ENCODE measurements at regions not wholly inside any gene's neighbourhood (a gene's known extent, or its start where the extent isn't known, plus 50 kb on each side); places are given as distances from the start of the nearest gene placed in this dataset.
"Not testable (repeated sequence)": the region's sequence is repeated elsewhere in the genome, so short reads cannot be mapped to it uniquely, and the experiment has no call there.

DNA sequence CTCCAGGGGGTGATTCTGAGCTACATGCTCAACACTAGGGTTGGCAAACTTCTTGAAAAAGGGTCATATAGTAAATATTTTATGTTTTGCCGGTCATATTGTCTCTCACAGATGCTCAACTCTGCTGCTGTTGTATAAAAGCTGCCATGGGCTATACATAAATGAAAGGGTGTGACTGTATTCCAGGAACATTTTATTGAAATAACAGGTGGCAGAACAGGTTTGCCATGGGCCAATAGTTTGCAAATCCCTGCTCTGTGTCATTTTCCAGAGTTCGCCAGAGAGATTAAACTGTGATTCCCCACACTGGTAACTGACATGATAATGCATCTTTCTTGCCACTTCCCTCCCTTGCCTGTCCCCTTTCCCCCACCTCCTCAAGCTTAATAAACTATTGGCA is 144.1 kb downstream of the NPIPA8 start:
- CTCF ChIA-PET; DNase-seq; H3K36me3 Mint-ChIP-seq (ENCODE audit: low read depth); H3K4me1 Mint-ChIP-seq (ENCODE audit: low read depth); H3K27me3 Mint-ChIP-seq (ENCODE audit: low read depth); H3K9me3 Mint-ChIP-seq; H3K4me3 Mint-ChIP-seq; intact Hi-C loops (cut with micrococcal nuclease); H3K27ac Mint-ChIP-seq: not testable (repeated sequence)

DNA sequence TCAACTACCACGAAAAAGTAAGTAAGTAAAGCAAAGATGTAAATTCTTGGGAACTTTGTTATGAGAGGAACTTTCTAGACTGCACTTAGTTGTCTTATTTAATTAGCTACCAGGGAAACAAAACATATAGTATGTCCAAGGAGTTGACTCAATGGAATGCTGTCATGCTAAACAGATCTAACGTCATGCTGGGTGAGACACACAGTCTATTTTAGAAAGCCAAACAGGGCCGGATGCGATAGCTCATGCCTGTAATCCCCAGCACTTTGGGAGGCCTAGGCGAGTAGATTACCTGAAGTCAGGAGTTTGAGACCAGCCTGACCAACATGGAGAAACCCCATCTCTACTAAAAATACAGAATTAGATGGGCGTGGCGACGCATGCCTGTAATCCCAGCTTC is 146.4 kb downstream of the NPIPA8 start:
- H3K4me1 Mint-ChIP-seq (ENCODE audit: low read depth); H3K4me3 Mint-ChIP-seq; H3K27ac Mint-ChIP-seq; H3K9me3 Mint-ChIP-seq; H3K36me3 Mint-ChIP-seq (ENCODE audit: low read depth); H3K27me3 Mint-ChIP-seq (ENCODE audit: low read depth); CTCF ChIA-PET; DNase-seq; intact Hi-C loops (cut with micrococcal nuclease): not testable (repeated sequence)

GRCh38 chr16:18184755-18185154 is 151.8 kb downstream of the NPIPA8 start:
- H3K36me3 Mint-ChIP-seq (ENCODE audit: low read depth); H3K4me3 Mint-ChIP-seq; H3K4me1 Mint-ChIP-seq (ENCODE audit: low read depth); H3K27ac Mint-ChIP-seq; DNase-seq; H3K27me3 Mint-ChIP-seq (ENCODE audit: low read depth); CTCF ChIA-PET; H3K9me3 Mint-ChIP-seq; intact Hi-C loops (cut with micrococcal nuclease): not testable (repeated sequence)

DNA sequence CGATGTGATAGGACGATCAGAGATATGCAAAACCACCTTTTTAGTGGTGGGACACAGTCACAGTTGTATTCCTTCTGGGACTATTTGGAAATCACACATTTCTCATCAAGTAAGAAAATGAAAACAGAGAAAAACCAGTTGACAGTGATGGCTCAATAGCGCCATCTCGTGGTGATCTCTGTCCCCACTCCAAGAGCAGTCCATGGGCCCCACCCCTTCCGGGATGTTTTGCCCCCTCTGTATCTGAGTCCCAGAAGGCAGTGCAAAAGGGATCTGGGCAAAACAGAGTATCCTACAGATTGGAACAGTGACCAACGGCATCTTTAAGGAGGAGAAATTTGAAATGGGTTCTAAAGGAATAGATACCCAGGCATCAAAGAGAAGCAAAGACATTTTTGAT is 155.5 kb downstream of the NPIPA8 start:
- intact Hi-C loops (cut with micrococcal nuclease); DNase-seq; CTCF ChIA-PET; H3K27ac Mint-ChIP-seq; H3K9me3 Mint-ChIP-seq; H3K4me1 Mint-ChIP-seq (ENCODE audit: low read depth); H3K27me3 Mint-ChIP-seq (ENCODE audit: low read depth); H3K4me3 Mint-ChIP-seq; H3K36me3 Mint-ChIP-seq (ENCODE audit: low read depth): not testable (repeated sequence)

DNA sequence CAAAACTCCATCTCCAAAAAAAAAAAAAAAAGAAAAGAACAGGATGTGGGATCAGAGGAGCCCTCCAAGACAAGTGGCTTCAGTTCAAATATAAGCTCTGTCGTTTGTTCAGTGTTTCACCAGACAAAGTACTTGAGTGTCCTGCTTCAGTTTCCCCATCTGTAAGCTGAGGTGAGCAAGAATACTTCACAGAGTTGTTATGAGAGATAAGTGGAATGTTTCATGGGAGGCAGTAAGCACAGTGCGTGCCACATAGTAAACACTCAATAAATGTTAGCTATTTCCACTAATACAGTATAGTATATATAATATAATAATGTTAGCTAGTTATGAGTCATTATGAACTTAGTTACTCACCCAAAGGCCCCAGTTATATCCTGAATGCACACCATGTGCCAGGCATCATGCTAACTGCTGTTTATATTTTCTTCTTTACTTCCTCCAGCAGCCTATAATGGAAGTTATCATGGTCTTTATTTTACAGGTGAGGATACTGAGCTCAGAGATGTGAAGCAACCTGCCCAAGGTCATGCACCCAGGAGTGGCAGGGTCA is 162.5 kb downstream of the NPIPA8 start:
- H3K4me3 Mint-ChIP-seq, DNase-seq: not testable (repeated sequence)

GRCh38 chr16:18162293-18162692 is 174.2 kb downstream of the NPIPA8 start:
- CTCF ChIA-PET; H3K4me1 Mint-ChIP-seq (ENCODE audit: low read depth); DNase-seq; H3K9me3 Mint-ChIP-seq; intact Hi-C loops (cut with micrococcal nuclease); H3K27ac Mint-ChIP-seq; H3K4me3 Mint-ChIP-seq; H3K27me3 Mint-ChIP-seq (ENCODE audit: low read depth); H3K36me3 Mint-ChIP-seq (ENCODE audit: low read depth): not testable (repeated sequence)

More for the DNA sequence above, 162.5 kb downstream of the NPIPA8 start:
- H3K36me3 Mint-ChIP-seq (ENCODE audit: low read depth); H3K4me1 Mint-ChIP-seq (ENCODE audit: low read depth); H3K27ac Mint-ChIP-seq; intact Hi-C loops (cut with micrococcal nuclease); H3K27me3 Mint-ChIP-seq (ENCODE audit: low read depth); H3K9me3 Mint-ChIP-seq; CTCF ChIA-PET: not testable (repeated sequence)

GRCh38 chr16:18161224-18161623 is 175.3 kb downstream of the NPIPA8 start:
- CTCF ChIA-PET; DNase-seq; H3K4me3 Mint-ChIP-seq; intact Hi-C loops (cut with micrococcal nuclease); H3K9me3 Mint-ChIP-seq; H3K27ac Mint-ChIP-seq; H3K36me3 Mint-ChIP-seq (ENCODE audit: low read depth); H3K27me3 Mint-ChIP-seq (ENCODE audit: low read depth); H3K4me1 Mint-ChIP-seq (ENCODE audit: low read depth): not testable (repeated sequence)

DNA sequence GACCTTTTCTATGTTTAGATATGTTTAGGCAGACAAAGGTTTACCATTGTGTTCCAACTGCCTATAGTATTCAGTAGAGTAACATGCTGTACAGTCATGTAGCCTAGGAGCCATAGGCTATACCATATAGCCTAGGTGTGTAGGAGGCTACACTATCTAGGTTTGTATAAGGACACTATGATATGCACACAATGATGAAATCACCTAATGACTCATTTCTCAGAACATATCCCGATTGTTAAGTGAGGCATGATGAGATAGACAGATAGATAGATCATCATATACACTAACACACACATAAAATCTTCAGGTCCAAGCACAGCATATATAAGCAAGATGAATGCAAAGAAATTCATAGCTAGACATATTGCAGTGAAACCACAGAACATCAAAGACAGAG is 177.4 kb downstream of the NPIPA8 start:
- intact Hi-C loops (cut with micrococcal nuclease); H3K9me3 Mint-ChIP-seq; H3K27ac Mint-ChIP-seq; H3K36me3 Mint-ChIP-seq (ENCODE audit: low read depth); CTCF ChIA-PET; H3K4me3 Mint-ChIP-seq; DNase-seq; H3K4me1 Mint-ChIP-seq (ENCODE audit: low read depth); H3K27me3 Mint-ChIP-seq (ENCODE audit: low read depth): not testable (repeated sequence)

- H3K36me3 Mint-ChIP-seq (ENCODE audit: low read depth); H3K27ac Mint-ChIP-seq; CTCF ChIA-PET; H3K27me3 Mint-ChIP-seq (ENCODE audit: low read depth); H3K9me3 Mint-ChIP-seq; H3K4me3 Mint-ChIP-seq; H3K4me1 Mint-ChIP-seq (ENCODE audit: low read depth); intact Hi-C loops (cut with micrococcal nuclease); DNase-seq: not testable (repeated sequence)
Observed at GRCh38 chr16:18157854-18158253, 178.7 kb downstream of the NPIPA8 start.

- H3K27me3 Mint-ChIP-seq (ENCODE audit: low read depth); CTCF ChIA-PET: not testable (repeated sequence)
Observed at GRCh38 chr16:18152832-18153231, 183.7 kb downstream of the NPIPA8 start.

GRCh38 chr16:18148132-18148531 is 188.4 kb downstream of the NPIPA8 start:
- H3K27me3 Mint-ChIP-seq (ENCODE audit: low read depth); H3K27ac Mint-ChIP-seq; intact Hi-C loops (cut with micrococcal nuclease); CTCF ChIA-PET; H3K4me3 Mint-ChIP-seq; DNase-seq; H3K4me1 Mint-ChIP-seq (ENCODE audit: low read depth); H3K9me3 Mint-ChIP-seq; H3K36me3 Mint-ChIP-seq (ENCODE audit: low read depth): not testable (repeated sequence)

More at GRCh38 chr16:18152832-18153231, 183.7 kb downstream of the NPIPA8 start:
- H3K27ac Mint-ChIP-seq; H3K9me3 Mint-ChIP-seq; H3K4me1 Mint-ChIP-seq (ENCODE audit: low read depth); H3K36me3 Mint-ChIP-seq (ENCODE audit: low read depth); intact Hi-C loops (cut with micrococcal nuclease); H3K4me3 Mint-ChIP-seq; DNase-seq: not testable (repeated sequence)

DNA sequence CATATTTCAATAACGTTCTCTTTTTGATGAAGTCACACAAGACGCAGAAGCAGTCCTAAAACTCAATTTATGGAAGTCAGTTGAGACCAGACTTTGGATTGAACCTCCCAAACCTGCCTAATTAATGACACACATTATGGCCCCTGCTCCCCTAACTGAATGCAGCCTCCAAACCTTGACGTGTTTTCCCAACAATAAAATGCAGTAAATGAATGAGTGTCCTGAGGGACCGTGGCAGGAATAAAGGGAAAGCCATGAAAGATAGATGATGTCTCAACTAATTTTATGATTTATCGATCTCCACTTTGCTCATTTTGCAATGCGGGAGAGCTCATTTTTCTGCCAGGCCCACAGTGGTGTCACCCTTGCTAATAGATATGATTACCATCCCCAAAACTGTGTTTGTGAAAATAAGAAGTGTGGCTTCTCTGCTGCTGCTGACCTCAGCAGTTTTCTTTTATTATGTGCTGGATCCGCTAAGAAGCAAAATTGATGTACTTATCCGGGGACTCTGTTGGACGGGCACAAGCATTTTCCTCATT is 189.9 kb downstream of the NPIPA8 start:
- H3K27ac Mint-ChIP-seq; H3K27me3 Mint-ChIP-seq (ENCODE audit: low read depth); H3K4me1 Mint-ChIP-seq (ENCODE audit: low read depth); CTCF ChIA-PET; DNase-seq; intact Hi-C loops (cut with micrococcal nuclease); H3K4me3 Mint-ChIP-seq; H3K9me3 Mint-ChIP-seq; H3K36me3 Mint-ChIP-seq (ENCODE audit: low read depth): not testable (repeated sequence)

DNA sequence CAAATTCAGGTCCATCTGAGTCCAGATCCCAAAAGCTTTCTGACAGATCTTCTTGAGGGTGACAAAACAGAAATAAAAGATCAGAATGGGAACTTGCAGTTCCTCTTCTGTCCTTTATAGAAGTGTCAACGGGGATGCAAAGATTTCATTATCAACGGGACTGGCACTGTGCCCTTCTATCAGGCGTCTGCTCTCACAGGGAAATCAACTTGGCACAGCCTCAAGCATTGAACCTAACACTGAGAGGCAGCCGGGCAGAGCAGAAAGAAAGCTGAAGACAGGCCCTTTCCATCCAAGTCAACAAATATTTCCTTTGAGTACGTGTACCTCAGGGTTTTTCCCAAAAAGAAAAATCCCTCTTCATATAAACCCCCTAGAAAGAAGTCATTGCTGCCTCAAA is 194.5 kb downstream of the NPIPA8 start:
- H3K9me3 Mint-ChIP-seq; H3K36me3 Mint-ChIP-seq (ENCODE audit: low read depth); H3K27me3 Mint-ChIP-seq (ENCODE audit: low read depth); H3K27ac Mint-ChIP-seq; intact Hi-C loops (cut with micrococcal nuclease); CTCF ChIA-PET; H3K4me1 Mint-ChIP-seq (ENCODE audit: low read depth); H3K4me3 Mint-ChIP-seq; DNase-seq: not testable (repeated sequence)

GRCh38 chr16:18136288-18136687 is 200.2 kb downstream of the NPIPA8 start:
- CTCF ChIA-PET; DNase-seq; H3K9me3 Mint-ChIP-seq; H3K27ac Mint-ChIP-seq; H3K4me1 Mint-ChIP-seq (ENCODE audit: low read depth); H3K27me3 Mint-ChIP-seq (ENCODE audit: low read depth); H3K4me3 Mint-ChIP-seq; H3K36me3 Mint-ChIP-seq (ENCODE audit: low read depth); intact Hi-C loops (cut with micrococcal nuclease): not testable (repeated sequence)

Data from activated naive CD4-positive, alpha-beta T cell treated with anti-CD3 and anti-CD28 coated beads for 36 hours (primary cell).